OCI-LY7 (cell line): ENCODE measurements at regions not wholly inside any gene's neighbourhood (a gene's known extent, or its start where the extent isn't known, plus 50 kb on each side); places are given as distances from the start of the nearest gene placed in this dataset.

ENCODE experiments used
- BruUV-seq: library from RNA; stranded (reverse); fragments of 400-500 nt; replicated peaks from 2 replicates; lab custom pipeline; 2021; lab: Mats Ljungman, UMichigan
- CTCF ChIA-PET: fragments of 300-600 bp; sonication (Branson Sonifier 250); formaldehyde crosslinking; loops from one replicate; lab custom pipeline; 2022; ENCODE audit warnings: antibody characterized with exemption; ENCODE audit not compliant: unreplicated experiment; lab: Charles Lee
- POLR2A ChIA-PET: fragments of 300-600 bp; sonication (Branson Sonifier 250); formaldehyde crosslinking; loops from one replicate; lab custom pipeline; 2022; ENCODE audit warnings: antibody characterized with exemption; lab: Charles Lee
- DNase-seq: peaks from one replicate; pipeline ENCODE4 v3.0.0-alpha.2; 2015; ENCODE audit warnings: low spot score
- H2AFZ ChIP-seq: fragments of 200-600 bp; sonication (generic), shearing (Covaris generic); 2 replicates; pipeline ENCODE4 v1.6.1; 2014; ENCODE audit warnings: mild to moderate bottlenecking, antibody characterized with exemption, low read length, moderate library complexity
- H3K27ac ChIP-seq: fragments of 200-600 bp; sonication (generic); 2 replicates; pipeline ENCODE4 v1.5.1; 2014; ENCODE audit warnings: mixed run types, low read depth, mild to moderate bottlenecking, moderate library complexity, low read length, inconsistent platforms; ENCODE audit not compliant: poor library complexity, severe bottlenecking
- H3K36me3 ChIP-seq: fragments of 200-600 bp; sonication (generic); 2 replicates; pipeline ENCODE4 v1.6.1; 2014; ENCODE audit warnings: mild to moderate bottlenecking, antibody characterized with exemption, low read length, moderate library complexity, mixed read lengths; ENCODE audit not compliant: insufficient read depth
- H3K4me1 ChIP-seq: fragments of 200-600 bp; sonication (generic); 2 replicates; pipeline ENCODE4 v1.5.1; 2014; ENCODE audit warnings: mild to moderate bottlenecking, low read length; ENCODE audit not compliant: insufficient read depth, poor library complexity, severe bottlenecking
- H3K4me2 ChIP-seq: fragments of 200-600 bp; sonication (generic); 2 replicates; pipeline ENCODE4 v1.6.1; 2014; ENCODE audit warnings: mild to moderate bottlenecking, low read length
- H3K4me3 ChIP-seq: fragments of 200-600 bp; sonication (generic); 2 replicates; pipeline ENCODE4 v1.5.1; 2014; ENCODE audit warnings: mild to moderate bottlenecking, low read depth, low read length; ENCODE audit not compliant: poor library complexity, severe bottlenecking
- H3K79me2 ChIP-seq: fragments of 200-600 bp; sonication (generic); 2 replicates; pipeline ENCODE4 v1.6.1; 2016; ENCODE audit warnings: low read depth, mild to moderate bottlenecking, low read length, moderate library complexity, mixed read lengths; ENCODE audit not compliant: insufficient read depth
- H3K9me2 ChIP-seq: fragments of 200-600 bp; sonication (generic); 2 replicates; pipeline ENCODE4 v1.6.1; 2016; ENCODE audit warnings: mild to moderate bottlenecking, low read length, mixed read lengths; ENCODE audit not compliant: insufficient read depth
- H3K9me3 ChIP-seq: fragments of 200-600 bp; sonication (generic); 2 replicates; pipeline ENCODE4 v1.6.1; 2014; ENCODE audit warnings: mild to moderate bottlenecking, mixed run types, low read length, mixed read lengths
- H4K20me1 ChIP-seq: fragments of 200-600 bp; sonication (generic); 2 replicates; pipeline ENCODE4 v1.6.1; 2014; ENCODE audit warnings: mild to moderate bottlenecking, antibody characterized with exemption, low read length, moderate library complexity, mixed read lengths; ENCODE audit not compliant: insufficient read depth
- EZH2phosphoT487 ChIP-seq: fragments of 200-600 bp; sonication (generic); IDR thresholded peaks from 2 replicates; pipeline ENCODE4 v1.6.1; 2018; ENCODE audit warnings: low read depth, borderline replicate concordance, mild to moderate bottlenecking, mixed run types, antibody characterized with exemption, low read length, moderate library complexity, mixed read lengths
- intact Hi-C: fragments of 100-400 bp; cut with micrococcal nuclease; formaldehyde crosslinking; loops from one replicate; pipeline ENCODE4 v1.10.0; 2022; ENCODE audit not compliant: unreplicated experiment
- TF ChIP-seq, protein P1 (sequence below): fragments of 200-600 bp; sonication (generic); conservative IDR thresholded peaks from 2 replicates; pipeline ENCODE4 v1.5.1; 2014; ENCODE audit warnings: mild to moderate bottlenecking, antibody characterized with exemption, low read length, moderate library complexity, mixed read lengths

DNA sequence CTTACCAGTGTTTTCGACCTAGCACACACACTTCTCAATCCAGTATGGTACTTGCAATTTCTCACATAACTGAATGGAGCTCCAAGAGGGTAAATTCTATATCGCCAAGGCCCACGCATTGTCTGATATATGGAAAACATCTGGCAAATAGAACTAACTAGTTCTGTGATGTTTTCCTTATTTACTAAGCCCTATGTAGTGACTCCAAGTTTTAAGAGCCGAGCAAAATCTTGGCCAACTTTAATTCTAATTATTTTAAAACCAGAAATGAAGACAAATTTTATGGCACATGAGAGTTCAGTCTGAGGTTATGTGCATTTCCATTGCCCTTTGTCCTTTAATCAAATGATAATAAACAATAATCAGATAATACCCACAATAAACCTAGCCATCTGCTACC is 1119.7 kb upstream of the CNTNAP5 start:
- intact Hi-C loops, result no loop called here
- H3K4me3 ChIP-seq, result no peak overlapping the region
- no peak overlapping the region for H3K27ac ChIP-seq
- H3K4me1 ChIP-seq, result no peaks in the 10 kb centered on the region
- no TSS peak for BruUV-seq
- CTCF ChIA-PET, result no interaction called here
- no peaks in the 10 kb centered on the region for H3K36me3 ChIP-seq
- no peak for DNase-seq
- no peaks in the 10 kb centered on the region for H3K79me2 ChIP-seq
- H3K9me2 ChIP-seq, result no peaks in the 10 kb centered on the region
- no peak overlapping the region for H2AFZ ChIP-seq
- TF ChIP-seq, protein P1, sequence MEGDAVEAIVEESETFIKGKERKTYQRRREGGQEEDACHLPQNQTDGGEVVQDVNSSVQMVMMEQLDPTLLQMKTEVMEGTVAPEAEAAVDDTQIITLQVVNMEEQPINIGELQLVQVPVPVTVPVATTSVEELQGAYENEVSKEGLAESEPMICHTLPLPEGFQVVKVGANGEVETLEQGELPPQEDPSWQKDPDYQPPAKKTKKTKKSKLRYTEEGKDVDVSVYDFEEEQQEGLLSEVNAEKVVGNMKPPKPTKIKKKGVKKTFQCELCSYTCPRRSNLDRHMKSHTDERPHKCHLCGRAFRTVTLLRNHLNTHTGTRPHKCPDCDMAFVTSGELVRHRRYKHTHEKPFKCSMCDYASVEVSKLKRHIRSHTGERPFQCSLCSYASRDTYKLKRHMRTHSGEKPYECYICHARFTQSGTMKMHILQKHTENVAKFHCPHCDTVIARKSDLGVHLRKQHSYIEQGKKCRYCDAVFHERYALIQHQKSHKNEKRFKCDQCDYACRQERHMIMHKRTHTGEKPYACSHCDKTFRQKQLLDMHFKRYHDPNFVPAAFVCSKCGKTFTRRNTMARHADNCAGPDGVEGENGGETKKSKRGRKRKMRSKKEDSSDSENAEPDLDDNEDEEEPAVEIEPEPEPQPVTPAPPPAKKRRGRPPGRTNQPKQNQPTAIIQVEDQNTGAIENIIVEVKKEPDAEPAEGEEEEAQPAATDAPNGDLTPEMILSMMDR, result no peak
- no peak for TF ChIP-seq EZH2phosphoT487
- no peaks in the 10 kb centered on the region for H3K9me3 ChIP-seq
- POLR2A ChIA-PET, result interaction anchor here (1.0 kb wide), 1 partner anchor 11 kb away, joined by 4 read pairs; no protein-coding TSS in a partner anchor
- H3K4me2 ChIP-seq, result no peak overlapping the region
- H4K20me1 ChIP-seq, result no peaks in the 10 kb centered on the region

DNA sequence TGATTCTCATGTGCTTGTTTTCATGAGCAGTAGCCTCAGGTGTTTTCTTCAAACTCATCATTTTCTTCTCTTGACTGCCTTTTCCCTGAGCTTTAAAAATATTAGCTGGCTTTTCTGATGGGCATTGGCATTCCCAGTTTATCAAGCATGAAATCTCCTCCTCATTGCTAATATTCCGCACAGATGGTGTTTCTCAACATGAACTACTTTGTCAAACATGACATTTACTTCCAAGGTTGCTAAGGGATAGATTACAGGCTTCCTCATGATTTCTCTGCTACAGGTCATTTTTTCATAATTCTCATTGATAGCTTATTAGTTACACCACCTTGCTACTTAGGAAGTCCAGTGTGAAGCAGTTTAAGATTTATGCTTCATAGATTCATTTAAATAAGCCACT is 1116.9 kb upstream of the CNTNAP5 start:
- Histone ChIP-seq H2AFZ (no peak overlapping the region), H4K20me1 (no peaks in the 10 kb centered on the region), H3K4me1 (no peaks in the 10 kb centered on the region), H3K36me3 (no peaks in the 10 kb centered on the region), H3K27ac (no peak overlapping the region), H3K4me2 (no peak overlapping the region), H3K9me3 (no peaks in the 10 kb centered on the region), H3K4me3 (no peak overlapping the region), H3K79me2 (no peaks in the 10 kb centered on the region), H3K9me2 (no peaks in the 10 kb centered on the region)
- no peak for DNase-seq
- no TSS peak for BruUV-seq
- ChIA-PET CTCF (no interaction called here), POLR2A (no interaction called here)
- TF ChIP-seq, protein P1, result no peak
- no peak for TF ChIP-seq EZH2phosphoT487
- intact Hi-C loops, result no loop called here

GRCh38 chr2:122927197-122927596 is 1097.9 kb upstream of the CNTNAP5 start:
- POLR2A ChIA-PET, result no interaction called here
- Histone ChIP-seq H3K36me3 (no peaks in the 10 kb centered on the region), H3K9me3 (no peaks in the 10 kb centered on the region), H3K9me2 (no peaks in the 10 kb centered on the region), H3K4me1 (no peaks in the 10 kb centered on the region), H4K20me1 (no peaks in the 10 kb centered on the region), H2AFZ (no peak overlapping the region), H3K79me2 (no peaks in the 10 kb centered on the region), H3K4me3 (no peak overlapping the region), H3K4me2 (no peak overlapping the region), H3K27ac (no peak overlapping the region)
- CTCF ChIA-PET, result no interaction called here
- TF ChIP-seq, protein P1, result no peak
- TF ChIP-seq EZH2phosphoT487, result no peak
- DNase-seq, result no peak
- BruUV-seq, result no TSS peak
- intact Hi-C loops, result no loop called here
